ENCODE measurements at regions not wholly inside any gene's neighbourhood (a gene's known extent, or its start where the extent isn't known, plus 50 kb on each side); places are given as distances from the start of the nearest gene placed in this dataset.
"Not testable (repeated sequence)": the region's sequence is repeated elsewhere in the genome, so short reads cannot be mapped to it uniquely, and the experiment has no call there.

DNA sequence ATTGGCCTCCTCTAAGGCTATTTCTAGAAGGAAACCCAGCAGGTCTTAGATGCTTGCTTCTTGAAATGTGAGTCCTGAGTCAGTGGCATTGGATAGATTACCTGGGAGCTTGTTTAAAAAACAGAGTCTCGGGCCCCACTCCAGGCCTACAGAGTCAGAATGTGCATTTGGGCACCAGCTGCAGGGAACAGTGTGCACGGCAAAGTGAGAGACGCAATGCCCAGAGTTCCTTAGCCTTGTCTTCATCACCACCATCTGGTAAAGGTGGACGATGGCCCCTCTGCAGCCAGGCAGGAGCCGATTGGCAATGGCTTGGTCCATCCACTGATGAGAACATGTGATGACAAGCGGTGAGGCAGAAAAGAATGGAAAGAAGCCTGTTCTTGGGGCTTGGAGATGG is 102.1 kb upstream of the TSC22D1 start:
- H3K4me3 ChIP-seq (ENCODE audit: low read depth, low read length), result no peak overlapping the region
- DNase-seq (ENCODE audit: low read depth), result no peak
- TF ChIP-seq, protein P1, sequence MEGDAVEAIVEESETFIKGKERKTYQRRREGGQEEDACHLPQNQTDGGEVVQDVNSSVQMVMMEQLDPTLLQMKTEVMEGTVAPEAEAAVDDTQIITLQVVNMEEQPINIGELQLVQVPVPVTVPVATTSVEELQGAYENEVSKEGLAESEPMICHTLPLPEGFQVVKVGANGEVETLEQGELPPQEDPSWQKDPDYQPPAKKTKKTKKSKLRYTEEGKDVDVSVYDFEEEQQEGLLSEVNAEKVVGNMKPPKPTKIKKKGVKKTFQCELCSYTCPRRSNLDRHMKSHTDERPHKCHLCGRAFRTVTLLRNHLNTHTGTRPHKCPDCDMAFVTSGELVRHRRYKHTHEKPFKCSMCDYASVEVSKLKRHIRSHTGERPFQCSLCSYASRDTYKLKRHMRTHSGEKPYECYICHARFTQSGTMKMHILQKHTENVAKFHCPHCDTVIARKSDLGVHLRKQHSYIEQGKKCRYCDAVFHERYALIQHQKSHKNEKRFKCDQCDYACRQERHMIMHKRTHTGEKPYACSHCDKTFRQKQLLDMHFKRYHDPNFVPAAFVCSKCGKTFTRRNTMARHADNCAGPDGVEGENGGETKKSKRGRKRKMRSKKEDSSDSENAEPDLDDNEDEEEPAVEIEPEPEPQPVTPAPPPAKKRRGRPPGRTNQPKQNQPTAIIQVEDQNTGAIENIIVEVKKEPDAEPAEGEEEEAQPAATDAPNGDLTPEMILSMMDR (IDR thresholded peaks at IDR 0.05; ENCODE audit: insufficient read depth, low read depth, low read length, missing control alignments), result no peak

DNA sequence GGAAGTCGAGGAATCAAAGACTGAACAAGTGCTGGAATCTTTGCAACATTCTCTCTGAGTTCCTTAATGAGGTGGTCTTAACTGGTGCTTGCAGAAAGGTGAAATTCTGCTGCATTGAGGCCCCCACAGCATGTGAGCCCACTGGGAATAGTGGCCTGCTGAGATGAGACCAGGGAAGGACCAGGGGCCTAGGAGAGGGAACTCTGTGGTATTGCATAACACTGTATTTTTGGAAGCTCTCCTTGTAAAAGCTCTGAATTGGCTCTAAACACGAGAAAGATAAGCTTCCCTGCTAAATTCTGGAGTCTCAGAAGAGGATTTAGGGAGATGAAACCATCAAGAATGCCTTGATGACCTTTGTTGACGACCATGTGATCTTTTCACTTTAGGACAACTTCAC is 100.4 kb upstream of the TSC22D1 start:
- no peak for DNase-seq (ENCODE audit: low read depth)

DNA sequence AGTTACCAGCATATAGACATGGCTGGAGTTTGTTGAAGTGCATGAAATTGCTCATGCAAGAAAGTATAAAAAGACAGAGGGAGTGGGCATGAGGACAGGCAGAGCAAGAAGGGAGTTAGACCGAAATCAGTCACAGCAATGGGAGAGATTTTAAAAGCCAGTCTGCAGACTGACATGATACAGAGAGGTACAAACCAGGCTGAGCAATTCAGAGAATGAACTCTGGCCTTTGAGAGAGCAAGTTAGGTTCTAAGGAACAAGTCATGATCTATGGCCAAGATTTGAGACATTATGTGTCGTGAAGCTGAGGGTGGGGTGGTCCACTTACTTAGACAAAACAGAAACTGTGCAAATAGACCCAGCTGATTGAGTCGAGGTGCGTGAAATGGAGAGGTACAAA is 93.4 kb upstream of the TSC22D1 start:
- TF ChIP-seq, protein P1 (IDR thresholded peaks at IDR 0.05; ENCODE audit: insufficient read depth, low read depth, low read length, missing control alignments), result no peak
- no peak for DNase-seq (ENCODE audit: low read depth)
- no peak overlapping the region for H3K4me3 ChIP-seq (ENCODE audit: low read depth, low read length)

More for the DNA sequence above, 100.4 kb upstream of the TSC22D1 start:
- TF ChIP-seq, protein P1 (IDR thresholded peaks at IDR 0.05; ENCODE audit: insufficient read depth, low read depth, low read length, missing control alignments), result no peak
- H3K4me3 ChIP-seq (ENCODE audit: low read depth, low read length), result no peak overlapping the region

DNA sequence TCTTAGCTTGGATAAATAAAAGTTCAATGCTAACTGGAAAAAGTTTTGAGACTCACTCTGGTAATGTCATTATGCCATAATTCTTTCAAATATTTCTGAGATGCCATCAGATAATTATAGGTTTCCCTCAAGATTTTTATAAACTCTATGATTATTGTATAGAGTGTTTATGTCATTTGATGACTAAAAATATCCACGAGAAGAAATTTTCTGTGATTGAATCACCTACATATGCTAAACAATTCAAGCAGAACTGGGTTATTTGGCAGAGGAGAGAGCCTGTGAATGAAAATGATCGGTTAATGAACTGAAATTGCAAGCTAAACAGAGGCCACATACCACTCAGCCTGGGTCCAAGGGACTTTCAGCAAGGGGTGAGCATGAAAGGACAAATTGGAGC is 92.6 kb upstream of the TSC22D1 start:
- TF ChIP-seq, protein P1 (IDR thresholded peaks at IDR 0.05; ENCODE audit: insufficient read depth, low read depth, low read length, missing control alignments), result no peak
- DNase-seq (ENCODE audit: low read depth), result peak; percentile 24
- no peak overlapping the region for H3K4me3 ChIP-seq (ENCODE audit: low read depth, low read length)

DNA sequence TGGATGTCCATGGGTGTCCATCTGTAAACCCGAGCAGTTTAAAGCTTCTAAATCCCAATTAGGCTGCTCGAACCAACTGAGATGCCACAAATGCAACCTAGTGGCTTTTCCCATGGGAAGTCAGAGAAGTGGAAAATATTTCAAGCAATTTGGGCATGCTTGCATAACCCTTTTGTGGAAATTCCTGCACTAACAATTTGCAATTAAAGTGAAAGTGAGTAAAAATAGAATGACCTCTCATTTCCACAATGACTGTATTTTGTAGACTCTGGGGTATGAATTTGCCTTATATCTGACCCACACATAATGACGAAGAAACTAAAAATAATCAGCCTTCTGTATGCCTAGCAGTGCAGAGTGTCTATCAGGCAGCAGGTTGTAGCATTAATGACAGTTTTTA is 91.8 kb upstream of the TSC22D1 start:
- no peak overlapping the region for H3K4me3 ChIP-seq (ENCODE audit: low read depth, low read length)
- peak; percentile 46 for DNase-seq (ENCODE audit: low read depth)
- TF ChIP-seq, protein P1 (IDR thresholded peaks at IDR 0.05; ENCODE audit: insufficient read depth, low read depth, low read length, missing control alignments), result no peak

DNA sequence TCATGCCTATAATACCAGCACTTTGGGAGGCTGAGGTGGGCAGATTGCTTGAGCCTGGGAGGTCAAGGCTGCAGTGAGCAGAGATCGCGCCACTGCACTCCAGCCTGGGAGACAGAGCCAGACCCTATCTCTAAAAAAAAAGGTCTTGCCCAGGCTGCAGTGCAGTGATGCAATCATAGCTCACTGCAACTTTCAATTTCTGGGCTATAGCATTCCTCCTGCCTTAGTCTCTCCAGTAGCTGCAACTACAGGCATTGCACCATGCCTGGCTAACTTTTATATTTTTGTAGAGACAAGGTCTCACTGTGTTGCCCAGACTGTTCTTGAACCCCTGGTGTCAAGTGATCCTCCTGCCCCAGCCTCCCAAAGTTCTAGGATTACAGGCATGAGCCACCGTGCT is 90.4 kb upstream of the TSC22D1 start:
- DNase-seq (ENCODE audit: low read depth); H3K4me3 ChIP-seq (ENCODE audit: low read depth, low read length): not testable (repeated sequence)

DNA sequence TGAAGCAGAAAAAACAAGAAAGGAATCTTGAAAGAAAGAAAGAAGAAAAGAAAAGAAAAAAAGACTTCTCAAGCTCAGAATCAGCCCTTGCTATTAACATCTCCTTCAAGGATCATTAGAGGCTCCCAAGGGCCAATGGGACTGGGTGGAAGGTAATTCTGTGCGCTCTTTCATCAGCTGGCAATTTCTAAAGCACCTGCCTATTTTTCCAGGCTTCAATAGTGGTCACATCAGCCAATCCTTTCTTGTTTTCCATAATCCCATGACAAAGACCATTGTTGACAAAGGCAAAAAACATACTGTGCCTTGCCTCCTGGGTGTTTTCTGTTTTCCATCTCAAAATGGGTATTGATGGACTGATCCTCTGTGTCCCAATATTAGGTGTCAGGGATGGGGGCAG is 88.2 kb upstream of the TSC22D1 start:
- DNase-seq (ENCODE audit: low read depth), result no peak
- TF ChIP-seq, protein P1 (IDR thresholded peaks at IDR 0.05; ENCODE audit: insufficient read depth, low read depth, low read length, missing control alignments), result no peak
- H3K4me3 ChIP-seq (ENCODE audit: low read depth, low read length), result no peak overlapping the region
